H1 (cell line): ENCODE measurements at regions not wholly inside any gene's neighbourhood (a gene's known extent, or its start where the extent isn't known, plus 50 kb on each side); places are given as distances from the start of the nearest gene placed in this dataset.

Source experiments
- BACH1 ChIP-seq: IDR thresholded peaks from 2 replicates; pipeline ENCODE4 v1.6.1; 2012; ENCODE audit warnings: low read length, improper control_type of control experiment
- BRCA1 ChIP-seq: IDR thresholded peaks from 2 replicates; pipeline ENCODE4 v1.6.1; 2012; ENCODE audit warnings: low read depth, low read length, improper control_type of control experiment
- CTCF ChIP-seq, 3 experiments: IDR thresholded peaks; 1 replicate in 2 of 3; 2 replicates in 1 of 3; pipeline versions ENCODE4 v1.5.1 to v1.6.1; 2011; ENCODE audit warnings: low read length in 3 of 3, mild to moderate bottlenecking in 3 of 3, inconsistent platforms in 2 of 3, low read depth in 1 of 3, moderate library complexity in 1 of 3; ENCODE audit not compliant: insufficient read depth in 1 of 3; ENCODE audit errors: control extremely low read depth in 1 of 3
- EGR1 ChIP-seq: IDR thresholded peaks from 2 replicates; pipeline ENCODE4 v1.6.1; 2011; ENCODE audit warnings: low read depth, low read length, borderline replicate concordance
- EZH2 ChIP-seq: fragments of 200-600 bp; sonication (generic); IDR thresholded peaks from 2 replicates; pipeline ENCODE4 v1.7.1; 2012; ENCODE audit warnings: low read depth, mild to moderate bottlenecking, moderate library complexity, low read length, inconsistent platforms; ENCODE audit not compliant: severe bottlenecking
- MAFK ChIP-seq: IDR thresholded peaks from 2 replicates; pipeline ENCODE4 v1.6.1; 2012; ENCODE audit warnings: low read depth, mild to moderate bottlenecking, improper control_type of control experiment, low read length
- POLR2A ChIP-seq, 2 experiments: IDR thresholded peaks; 1 replicate in 1 of 2; 2 replicates in 1 of 2; pipeline ENCODE4 v1.6.1; 2011; ENCODE audit warnings: low read depth in 2 of 2, low read length in 2 of 2, mild to moderate bottlenecking in 2 of 2; ENCODE audit errors: control extremely low read depth in 1 of 2
- POLR2AphosphoS5 ChIP-seq: IDR thresholded peaks from 2 replicates; pipeline ENCODE4 v1.6.1; 2011; ENCODE audit warnings: low read depth, low read length
- TBP ChIP-seq: IDR thresholded peaks from 2 replicates; pipeline ENCODE4 v1.6.1; 2011; ENCODE audit warnings: low read depth, low read length, improper control_type of control experiment
- USF2 ChIP-seq: IDR thresholded peaks from 2 replicates; pipeline ENCODE4 v1.6.1; 2011; ENCODE audit warnings: low read length, improper control_type of control experiment
- ZNF274 ChIP-seq: IDR thresholded peaks from 2 replicates; pipeline ENCODE4 v1.7.0; 2012; ENCODE audit warnings: low read length, borderline replicate concordance; ENCODE audit errors: extremely low read depth

GRCh38 chr2:136399667-136400289, 281.8 kb upstream of the CXCR4 start:
- TF ChIP-seq TBP, result no peak
- TF ChIP-seq CTCF (IDR thresholded peaks at IDR 0.05; ENCODE audit: control extremely low read depth in 1 of 3, insufficient read depth in 1 of 3, low read depth in 1 of 3, low read length in 3 of 3), result no peak
- no peak for TF ChIP-seq POLR2A (IDR thresholded peaks at IDR 0.05; ENCODE audit: control extremely low read depth in 1 of 2, low read depth in 2 of 2, low read length in 2 of 2)
- no peak for TF ChIP-seq ZNF274
- TF ChIP-seq EZH2, result no peak
- TF ChIP-seq MAFK, result no peak
- TF ChIP-seq EGR1, result no peak
- no peak for TF ChIP-seq USF2
- TF ChIP-seq BACH1, result no peak
- no peak for TF ChIP-seq POLR2AphosphoS5
- TF ChIP-seq BRCA1, result no peak
